Liver (tissue), 7 donors: ENCODE measurements at regions not wholly inside any gene's neighbourhood (a gene's known extent, or its start where the extent isn't known, plus 50 kb on each side); places are given as distances from the start of the nearest gene placed in this dataset.
"Not testable (repeated sequence)": the region's sequence is repeated elsewhere in the genome, so short reads cannot be mapped to it uniquely, and the experiment has no call there.

Experiments used
- DNase-seq: peaks from one replicate; pipeline ENCODE4 v3.0.0-alpha.2; 2017; ENCODE audit warnings: low spot score
- H3K27ac ChIP-seq, 2 donors: one replicate each; pipeline ENCODE4 v1.7.0; 2013; ENCODE audit warnings: inconsistent platforms in 2 of 2, low read length in 2 of 2, control low read depth in 1 of 2, low read depth in 1 of 2, mild to moderate bottlenecking in 1 of 2
- H3K27me3 ChIP-seq, 4 donors: one replicate each; pipeline versions ENCODE4 v1.6.1 to v1.7.0; 2013; ENCODE audit warnings: low read length in 3 of 4, inconsistent platforms in 1 of 4, mild to moderate bottlenecking in 1 of 4, moderate library complexity in 1 of 4; ENCODE audit not compliant: control insufficient read depth in 4 of 4, insufficient read depth in 4 of 4
- H3K36me3 ChIP-seq, 4 donors: one replicate each; pipeline versions ENCODE4 v1.6.1 to v1.7.0; 2013; ENCODE audit warnings: low read length in 3 of 4, mild to moderate bottlenecking in 3 of 4, low read depth in 1 of 4, moderate library complexity in 1 of 4; ENCODE audit not compliant: control insufficient read depth in 4 of 4, insufficient read depth in 3 of 4
- H3K4me1 ChIP-seq, 4 donors: one replicate each; pipeline versions ENCODE4 v1.6.1 to v1.7.0; 2013; ENCODE audit warnings: low read length in 3 of 4, mild to moderate bottlenecking in 3 of 4, moderate library complexity in 1 of 4; ENCODE audit not compliant: control insufficient read depth in 4 of 4, insufficient read depth in 4 of 4
- H3K4me3 ChIP-seq, 3 donors: one replicate each; pipeline versions ENCODE4 v1.6.1 to v1.7.0; 2013; ENCODE audit warnings: low read length in 3 of 3, control low read depth in 1 of 3, low read depth in 1 of 3, mild to moderate bottlenecking in 1 of 3
- H3K9ac ChIP-seq, 2 donors: one replicate each; pipeline ENCODE4 v1.7.0; 2013; ENCODE audit warnings: low read length in 2 of 2, mild to moderate bottlenecking in 2 of 2, moderate library complexity in 2 of 2, control low read depth in 1 of 2, low read depth in 1 of 2
- H3K9me3 ChIP-seq, 4 donors: one replicate each; pipeline versions ENCODE4 v1.6.1 to v1.7.0; 2013; ENCODE audit warnings: low read length in 3 of 4; ENCODE audit not compliant: control insufficient read depth in 4 of 4
- FOXA1 ChIP-seq: IDR thresholded peaks from 2 replicates; pipeline ENCODE4 v1.6.1; 2016; ENCODE audit warnings: antibody characterized with exemption
- NR2F2 ChIP-seq: IDR thresholded peaks from 2 replicates; pipeline ENCODE4 v1.6.1; 2016; ENCODE audit warnings: antibody characterized with exemption
- REST ChIP-seq: IDR thresholded peaks from 2 replicates; pipeline ENCODE4 v1.6.1; 2016; ENCODE audit warnings: antibody characterized with exemption, mild to moderate bottlenecking
- SP1 ChIP-seq: IDR thresholded peaks from 2 replicates; pipeline ENCODE4 v1.6.1; 2018; ENCODE audit warnings: antibody characterized with exemption, mild to moderate bottlenecking
- TAF1 ChIP-seq: conservative IDR thresholded peaks from 2 replicates; pipeline ENCODE4 v1.6.1; 2016; ENCODE audit warnings: antibody characterized with exemption, mild to moderate bottlenecking
- YY1 ChIP-seq: IDR thresholded peaks from 2 replicates; pipeline ENCODE4 v1.6.1; 2016; ENCODE audit warnings: antibody characterized with exemption, mild to moderate bottlenecking
- WGBS: extraction: QIAGEN DNeasy Blood & Tissue Kit; methylation state at CpG from one replicate; pipeline ENCODE4 v1.1.7; 2013; 5-methylcytosine and 5-hydroxymethylcytosine counted together
- TF ChIP-seq, protein P1 (sequence below): IDR thresholded peaks from 2 replicates; pipeline ENCODE4 v1.6.1; 2016; ENCODE audit warnings: antibody characterized with exemption
- donor health status: healthy.
- donor health status: healthy.
- donor health status: healthy.
- donor health status: healthy.

DNA sequence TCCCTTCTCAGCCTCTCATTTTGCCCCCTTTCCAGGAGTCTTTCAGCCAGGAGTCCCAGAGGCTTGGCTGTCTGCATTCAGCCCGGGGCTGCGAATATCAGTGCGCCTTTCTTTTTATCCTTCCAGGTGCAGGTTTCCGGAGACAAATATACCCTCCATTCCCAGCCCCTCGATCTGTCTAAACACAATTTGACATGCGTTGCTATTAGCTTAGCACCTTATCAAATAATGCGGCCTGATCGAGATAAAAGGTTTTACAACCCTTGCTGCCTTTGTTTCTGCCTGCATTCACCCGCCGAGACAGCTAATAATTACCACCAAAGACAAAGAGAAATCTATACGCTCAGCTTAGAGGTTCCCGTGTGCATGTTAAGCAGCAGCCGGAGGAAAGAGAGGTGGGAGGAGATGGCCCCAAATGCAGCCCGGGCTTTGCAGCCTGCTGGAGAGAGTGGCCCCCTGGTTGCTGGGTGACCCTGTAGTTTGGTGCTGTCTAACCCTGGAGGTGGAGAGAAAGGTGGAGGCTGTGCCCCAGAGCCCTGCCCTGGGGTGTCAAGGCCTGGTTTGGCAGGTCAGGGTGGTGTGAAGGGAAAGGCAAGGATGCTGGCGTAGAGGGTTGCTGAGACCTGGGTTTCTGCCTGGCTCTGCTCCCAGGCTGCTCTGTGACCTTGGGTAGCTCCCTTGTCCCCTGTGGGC lies 185.3 kb downstream of the RPS24 start (continued):
- TF ChIP-seq REST = no peak

DNA sequence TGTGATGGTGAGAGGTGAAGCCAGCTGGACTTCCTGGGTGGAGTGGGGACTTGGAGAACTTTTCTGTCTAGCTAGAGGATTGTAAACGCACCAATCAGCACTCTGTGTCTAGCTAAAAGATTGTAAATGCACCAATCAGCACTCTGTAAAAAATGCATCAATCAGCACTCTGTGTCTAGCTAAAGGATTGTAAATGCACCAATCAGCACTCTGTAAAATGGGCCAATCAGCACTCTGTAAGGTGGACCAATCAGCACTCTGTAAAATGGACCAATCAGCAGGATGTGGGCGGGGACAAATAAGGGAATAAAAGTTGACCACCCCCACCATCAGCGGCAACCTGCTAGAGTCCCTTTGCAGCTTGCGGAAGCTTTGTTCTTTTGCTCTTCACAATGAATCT lies 185.9 kb downstream of the RPS24 start:
- 84% methylated on average over 4 of the region's 4 CpGs for WGBS
- H3K27ac ChIP-seq, H3K9ac ChIP-seq, H3K4me3 ChIP-seq, H3K27me3 ChIP-seq, H3K4me1 ChIP-seq, H3K9me3 ChIP-seq, DNase-seq, H3K36me3 ChIP-seq: not testable (repeated sequence)

DNA sequence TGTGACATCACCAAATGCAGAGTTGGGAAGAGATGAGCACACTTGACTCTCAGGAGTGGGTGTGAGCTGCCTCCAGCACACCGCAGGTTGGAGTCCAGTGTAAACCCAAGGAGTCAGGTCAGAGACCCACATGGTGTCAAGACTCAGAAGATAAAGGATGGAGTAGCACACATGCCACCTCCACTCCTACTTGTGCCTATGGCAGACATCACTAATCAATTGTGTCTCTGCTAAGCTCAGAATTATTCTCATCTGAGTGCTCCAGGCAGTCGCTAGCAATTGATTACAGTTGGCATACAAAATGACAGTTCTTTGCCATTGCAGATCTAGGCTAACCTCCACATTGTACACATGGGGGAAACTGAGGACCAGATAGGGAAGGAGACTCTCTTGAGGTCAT lies 187.1 kb downstream of the RPS24 start:
- DNase-seq = no peak
- no peak overlapping the region for H3K27ac ChIP-seq
- no peak overlapping the region for H3K9ac ChIP-seq
- no peaks in the 10 kb centered on the region for H3K4me1 ChIP-seq
- H3K9me3 ChIP-seq = no peaks in the 10 kb centered on the region
- H3K36me3 ChIP-seq = no peaks in the 10 kb centered on the region
- TF ChIP-seq NR2F2 (no peak), REST (no peak), FOXA1 (no peak), SP1 (no peak), YY1 (no peak), TAF1 (no peak)
- TF ChIP-seq, protein P1, sequence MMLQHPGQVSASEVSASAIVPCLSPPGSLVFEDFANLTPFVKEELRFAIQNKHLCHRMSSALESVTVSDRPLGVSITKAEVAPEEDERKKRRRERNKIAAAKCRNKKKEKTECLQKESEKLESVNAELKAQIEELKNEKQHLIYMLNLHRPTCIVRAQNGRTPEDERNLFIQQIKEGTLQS = no peak
- 92% methylated on average over 2 of the region's 2 CpGs for WGBS
- H3K4me3 ChIP-seq = no peak overlapping the region
- peaks cover 0 to 4% (median under 1%) of the 10 kb centered on the region in 4 donors for H3K27me3 ChIP-seq
